ENCODE measurements at regions not wholly inside any gene's neighbourhood (a gene's known extent, or its start where the extent isn't known, plus 50 kb on each side); places are given as distances from the start of the nearest gene placed in this dataset.
"Not testable (repeated sequence)": the region's sequence is repeated elsewhere in the genome, so short reads cannot be mapped to it uniquely, and the experiment has no call there.

- DNase-seq (ENCODE audit: low read depth) = no peak
Measured at GRCh38 chr10:65143723-65144122, 1622.5 kb downstream of the REEP3 start.

DNA sequence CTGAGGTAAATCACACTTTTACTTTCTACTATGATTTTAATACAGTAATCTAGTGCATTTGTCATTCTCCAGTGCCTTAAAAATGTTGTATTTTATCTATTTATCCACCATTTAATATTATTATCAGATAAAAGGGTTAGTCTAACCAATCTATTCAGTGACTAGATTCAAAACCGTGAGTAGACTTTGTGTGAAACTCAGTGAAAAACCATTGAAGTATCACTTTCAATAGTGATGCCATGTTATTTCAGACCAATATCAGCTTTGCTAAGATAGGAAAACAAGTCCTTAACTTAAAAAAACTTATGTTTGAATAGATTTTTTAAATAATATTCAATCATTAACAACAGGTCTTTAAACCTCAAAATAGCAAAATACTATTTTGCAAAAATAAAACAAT lies 1628.7 kb downstream of the REEP3 start:
- no peak for DNase-seq (ENCODE audit: low read depth)

DNA sequence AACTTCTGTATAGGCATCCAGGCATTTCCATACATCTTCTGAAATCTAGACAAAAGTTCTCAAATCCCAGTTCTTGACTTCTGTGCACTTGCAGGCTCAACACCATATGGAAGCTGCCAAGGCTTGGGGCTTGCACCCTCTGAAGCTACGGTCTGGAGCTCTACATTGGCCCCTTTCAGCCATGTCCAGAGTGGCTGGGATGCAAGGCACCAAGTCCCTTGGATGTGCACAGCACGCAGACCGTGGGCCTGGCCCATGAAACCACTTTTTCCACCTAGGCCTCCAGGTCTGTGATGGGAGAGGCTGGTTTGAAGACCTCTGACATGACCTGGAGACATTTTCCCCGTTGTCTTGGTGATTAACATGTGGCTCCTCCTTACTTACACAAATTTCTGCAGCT lies 1645.1 kb downstream of the REEP3 start:
- DNase-seq (ENCODE audit: low read depth) = no peak

DNA sequence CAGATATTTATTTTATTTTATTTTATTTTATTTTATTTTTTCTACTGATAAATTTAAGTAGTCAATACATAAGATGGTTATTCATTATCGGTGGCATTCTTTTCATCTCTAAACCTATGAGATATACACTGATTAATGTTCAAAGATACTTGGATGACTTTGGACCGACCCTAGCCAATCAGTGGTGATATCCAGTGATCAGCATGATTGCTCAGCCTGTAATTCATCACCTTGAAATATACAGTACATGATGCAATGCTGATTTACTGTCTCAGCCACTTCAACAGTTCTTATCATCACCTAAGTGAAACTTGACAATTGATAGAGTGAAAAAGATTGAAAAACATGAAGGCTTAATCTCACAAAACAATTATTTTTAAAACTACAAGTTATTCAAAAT lies 1651.0 kb downstream of the REEP3 start:
- DNase-seq (ENCODE audit: low read depth) = no peak

DNA sequence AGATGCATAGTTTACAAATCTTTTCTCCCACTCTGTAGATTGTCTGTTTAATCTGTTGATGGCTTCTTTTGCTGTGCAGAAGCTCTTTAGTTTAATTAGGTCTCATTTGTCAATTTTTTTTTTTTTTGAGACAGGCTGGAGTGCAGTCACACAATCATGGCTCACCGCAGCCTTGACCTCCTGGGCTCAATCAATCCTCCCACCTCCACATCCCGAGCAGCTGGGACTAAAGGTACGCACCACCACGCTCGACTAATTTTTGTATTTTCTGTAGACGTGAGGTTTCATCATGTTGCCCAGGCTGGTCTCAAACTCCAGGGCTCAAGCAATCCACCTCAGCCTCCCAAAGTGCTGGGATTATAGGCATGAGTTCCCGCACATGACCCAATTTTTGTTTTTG lies 1655.8 kb downstream of the REEP3 start:
- no peak for DNase-seq (ENCODE audit: low read depth)

DNA sequence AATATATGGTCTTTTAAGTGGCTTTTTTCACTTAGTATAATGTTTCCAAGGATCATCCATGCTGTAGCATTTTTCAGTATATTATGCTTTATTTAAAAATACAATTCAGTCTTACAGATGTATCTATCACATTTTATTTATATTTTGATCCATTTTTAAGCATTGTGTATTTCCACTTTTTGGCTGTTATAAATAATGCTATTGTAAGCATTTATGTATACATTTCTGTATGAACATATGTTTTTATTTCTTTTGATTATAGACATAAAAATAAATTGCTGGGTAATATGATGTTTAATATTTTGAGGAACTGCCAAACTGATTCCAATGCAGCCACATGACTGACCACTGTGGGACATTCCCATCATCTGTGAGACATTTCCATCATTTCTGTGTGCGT lies 1662.0 kb downstream of the REEP3 start:
- DNase-seq (ENCODE audit: low read depth) = no peak

GRCh38 chr10:65186668-65187067 lies 1665.5 kb downstream of the REEP3 start:
- DNase-seq (ENCODE audit: low read depth) = not testable (repeated sequence)

- DNase-seq (ENCODE audit: low read depth) = no peak
Measured at GRCh38 chr10:65194126-65194525, 1672.9 kb downstream of the REEP3 start.

- DNase-seq (ENCODE audit: low read depth) = no peak
Measured at GRCh38 chr10:65194555-65194954, 1673.4 kb downstream of the REEP3 start.

- no peak for DNase-seq (ENCODE audit: low read depth)
Measured at GRCh38 chr10:65196111-65196510, 1674.9 kb downstream of the REEP3 start.

GRCh38 chr10:65197935-65198334 lies 1676.7 kb downstream of the REEP3 start:
- DNase-seq (ENCODE audit: low read depth) = no peak

DNA sequence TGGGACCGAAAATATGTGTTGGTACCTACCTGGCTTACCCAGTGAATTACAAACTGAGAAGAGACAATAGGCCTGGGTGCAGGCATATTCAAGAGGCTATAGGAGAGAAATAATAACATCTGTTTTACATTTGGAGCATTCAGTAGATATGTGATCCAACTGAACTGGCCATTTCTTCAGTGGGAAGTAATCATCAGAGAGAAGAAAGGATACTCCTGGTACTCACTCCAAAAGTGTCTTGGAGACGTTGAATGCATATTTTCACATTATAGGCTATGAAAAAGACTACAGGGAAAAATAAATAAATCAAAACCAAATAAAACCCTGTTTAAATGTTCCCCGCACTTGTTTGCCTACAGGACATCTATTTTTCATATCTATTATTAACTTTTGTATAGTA lies 1680.3 kb downstream of the REEP3 start:
- no peak for DNase-seq (ENCODE audit: low read depth)

- no peak for DNase-seq (ENCODE audit: low read depth)
Measured at GRCh38 chr10:65204999-65205398, 1683.8 kb downstream of the REEP3 start.

- DNase-seq (ENCODE audit: low read depth) = no peak
Measured at GRCh38 chr10:65213170-65213569, 1692.0 kb downstream of the REEP3 start.

- DNase-seq (ENCODE audit: low read depth) = no peak
Measured at GRCh38 chr10:65219444-65219843, 1698.2 kb downstream of the REEP3 start.

DNA sequence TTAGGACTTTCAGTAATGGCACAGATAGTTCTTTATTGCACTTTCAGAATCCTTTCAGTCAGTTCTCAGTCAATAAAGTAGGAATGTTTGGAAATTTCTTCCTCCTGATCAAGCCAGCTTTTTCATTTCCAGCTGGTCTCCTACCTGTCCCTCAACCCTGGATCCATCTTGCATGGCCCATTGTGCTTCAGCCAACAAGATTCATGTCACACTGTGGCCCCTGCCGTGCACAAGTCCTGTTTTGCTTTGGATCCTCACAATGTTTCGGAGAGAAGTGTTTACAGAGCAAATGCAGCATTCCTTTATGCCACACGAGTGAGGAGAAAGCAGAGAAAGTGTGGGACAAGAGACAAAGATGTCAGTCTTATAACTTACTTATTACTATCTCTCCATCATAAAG lies 1694.7 kb upstream of the LRRTM3 start:
- no peak for DNase-seq (ENCODE audit: low read depth)

GRCh38 chr10:65234261-65234660 lies 1691.6 kb upstream of the LRRTM3 start:
- no peak for DNase-seq (ENCODE audit: low read depth)

DNA sequence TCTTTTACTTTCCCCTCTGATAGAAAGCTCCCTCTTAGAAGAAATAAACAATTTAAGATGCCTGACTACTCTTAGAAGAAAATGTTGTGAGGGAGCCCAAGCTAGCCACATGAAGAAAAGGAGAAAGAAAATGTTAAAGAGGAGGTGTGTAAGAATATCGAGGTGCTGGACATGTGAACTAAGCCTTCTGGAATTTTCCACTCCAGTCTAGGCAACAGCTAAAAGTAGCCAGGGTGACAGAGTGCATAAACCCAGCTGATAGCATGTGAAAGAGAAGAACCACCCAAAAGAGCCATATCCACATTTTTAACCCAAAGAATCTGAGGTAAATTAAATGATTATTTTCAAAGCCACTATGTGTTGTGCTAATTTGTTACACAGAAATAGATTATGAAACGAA lies 1690.6 kb upstream of the LRRTM3 start:
- DNase-seq (ENCODE audit: low read depth) = no peak

GRCh38 chr10:65235846-65236245 lies 1690.0 kb upstream of the LRRTM3 start:
- no peak for DNase-seq (ENCODE audit: low read depth)

DNA sequence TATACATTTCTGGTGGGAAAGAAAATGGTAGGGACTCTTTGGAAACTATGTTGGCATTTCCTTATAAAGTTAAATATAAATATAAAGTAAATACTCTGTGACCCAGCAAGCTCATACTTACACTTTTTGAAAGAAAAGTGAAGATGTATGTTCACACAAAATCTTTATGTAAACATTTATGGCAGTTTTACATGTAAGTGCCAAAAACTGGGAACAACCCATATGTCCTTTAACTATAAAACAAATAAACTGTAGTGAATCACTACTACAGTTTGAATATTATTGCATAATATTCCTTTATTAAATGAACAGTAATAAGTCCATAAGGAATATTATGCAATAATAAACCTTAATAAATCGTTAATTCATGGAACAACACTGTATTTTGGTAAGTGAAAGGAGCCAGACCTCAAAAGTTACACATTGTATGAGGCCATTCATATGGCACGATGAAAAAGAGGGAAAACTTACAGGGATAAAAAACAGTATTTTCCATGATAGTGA lies 1660.3 kb upstream of the LRRTM3 start:
- DNase-seq (ENCODE audit: low read depth) = no peak

GRCh38 chr10:65269551-65269950 lies 1656.3 kb upstream of the LRRTM3 start:
- DNase-seq (ENCODE audit: low read depth) = not testable (repeated sequence)

- DNase-seq (ENCODE audit: low read depth) = no peak
Measured at GRCh38 chr10:65270969-65271368, 1654.9 kb upstream of the LRRTM3 start.

DNA sequence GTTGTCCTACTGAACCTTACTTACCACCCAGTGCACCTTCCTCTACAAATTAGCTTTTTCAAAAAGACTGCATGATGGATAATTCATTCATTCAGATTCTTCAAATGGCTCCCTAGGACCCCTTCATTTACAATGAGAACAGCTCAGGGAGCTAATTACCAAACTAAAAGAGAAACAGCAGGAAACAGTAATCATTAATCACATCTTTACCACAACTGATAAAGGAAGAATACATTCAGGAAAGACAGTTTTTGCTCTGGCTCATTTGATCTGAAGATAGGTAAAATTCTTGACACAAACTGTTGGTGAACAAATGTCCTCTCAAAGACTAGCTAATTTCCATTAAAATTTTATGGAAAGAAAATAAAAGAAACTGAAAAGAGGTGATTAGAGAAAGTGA lies 1652.7 kb upstream of the LRRTM3 start:
- no peak for DNase-seq (ENCODE audit: low read depth)

DNA sequence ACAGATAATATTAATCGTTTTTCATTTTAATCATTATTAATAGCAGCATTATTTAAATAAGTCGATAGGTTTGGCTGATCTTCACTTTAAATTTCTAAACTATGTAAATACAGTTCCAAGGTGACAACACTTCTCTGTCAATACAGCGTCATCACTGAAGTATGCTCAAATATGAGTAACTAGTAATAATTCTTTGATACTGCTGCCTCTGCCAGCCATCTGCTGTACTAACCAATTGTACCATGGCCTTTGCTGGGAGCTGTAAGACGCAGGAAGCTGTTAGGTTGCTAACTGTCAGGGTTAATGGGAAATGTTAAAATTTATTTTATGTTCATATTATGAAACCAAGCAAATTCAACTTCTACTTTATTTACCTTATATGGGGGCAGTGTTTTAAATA lies 1650.5 kb upstream of the LRRTM3 start:
- DNase-seq (ENCODE audit: low read depth) = no peak

- no peak for DNase-seq (ENCODE audit: low read depth)
Measured at GRCh38 chr10:65284495-65285041, 1641.3 kb upstream of the LRRTM3 start.

Data from ELR (cell line).